ENCODE measurements at regions not wholly inside any gene's neighbourhood (a gene's known extent, or its start where the extent isn't known, plus 50 kb on each side); places are given as distances from the start of the nearest gene placed in this dataset.

GRCh38 chr3:107897471-107898061 is 193.3 kb downstream of the CD47 start:
- Histone ChIP-seq H3K4me1 (ENCODE audit: control insufficient read depth, insufficient read depth, low read length, unreplicated experiment) (peaks cover 18% of the 10 kb centered on the region), H3K4me3 (ENCODE audit: low read depth, low read length) (no peak overlapping the region), H3K36me3 (ENCODE audit: insufficient read depth, low read length) (no peaks in the 10 kb centered on the region), H2AFZ (ENCODE audit: low read length, unreplicated experiment) (no peak overlapping the region), H3K27ac (ENCODE audit: low read depth, low read length) (no peak overlapping the region), H3K27me3 (ENCODE audit: insufficient read depth, low read length) (peaks cover 31% of the 10 kb centered on the region), H3K79me2 (ENCODE audit: control insufficient read depth, insufficient read depth, low read length, unreplicated experiment) (no peaks in the 10 kb centered on the region)

DNA sequence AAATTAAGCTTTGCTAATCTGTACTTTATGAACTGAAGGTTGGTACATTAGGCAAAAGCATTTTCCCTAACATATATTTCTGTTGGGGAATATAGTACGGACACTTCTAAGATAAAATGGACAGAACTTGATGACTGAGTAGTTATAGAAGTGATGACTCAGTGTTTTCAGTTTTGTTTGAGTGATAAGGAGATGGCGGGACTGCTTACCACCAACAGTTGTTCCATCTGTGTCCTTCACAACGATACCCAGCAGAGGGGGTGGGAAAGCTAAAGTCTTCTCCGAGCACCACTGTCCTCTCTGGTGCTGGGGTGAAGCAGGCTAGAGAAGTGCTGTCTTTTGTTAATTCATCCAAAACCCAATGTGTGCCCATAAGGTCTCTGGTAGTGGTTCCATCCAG is 195.8 kb downstream of the CD47 start:
- Histone ChIP-seq H2AFZ (ENCODE audit: low read length, unreplicated experiment) (no peak overlapping the region), H3K4me1 (ENCODE audit: control insufficient read depth, insufficient read depth, low read length, unreplicated experiment) (peaks cover 12% of the 10 kb centered on the region), H3K79me2 (ENCODE audit: control insufficient read depth, insufficient read depth, low read length, unreplicated experiment) (no peaks in the 10 kb centered on the region)

GRCh38 chr3:107892955-107893624 is 197.7 kb downstream of the CD47 start:
- no peak overlapping the region for H3K27ac ChIP-seq (ENCODE audit: low read depth, low read length)
- H3K4me1 ChIP-seq (ENCODE audit: control insufficient read depth, insufficient read depth, low read length, unreplicated experiment), result peaks cover 7% of the 10 kb centered on the region
- no peaks in the 10 kb centered on the region for H3K36me3 ChIP-seq (ENCODE audit: insufficient read depth, low read length)
- H2AFZ ChIP-seq (ENCODE audit: low read length, unreplicated experiment), result no peak overlapping the region
- H3K27me3 ChIP-seq (ENCODE audit: insufficient read depth, low read length), result peaks cover 31% of the 10 kb centered on the region
- H3K4me3 ChIP-seq (ENCODE audit: low read depth, low read length), result no peak overlapping the region
- no peaks in the 10 kb centered on the region for H3K79me2 ChIP-seq (ENCODE audit: control insufficient read depth, insufficient read depth, low read length, unreplicated experiment)

More for the DNA sequence above, 195.8 kb downstream of the CD47 start:
- Histone ChIP-seq H3K27ac (ENCODE audit: low read depth, low read length) (no peak overlapping the region), H3K36me3 (ENCODE audit: insufficient read depth, low read length) (no peaks in the 10 kb centered on the region), H3K4me3 (ENCODE audit: low read depth, low read length) (no peak overlapping the region), H3K27me3 (ENCODE audit: insufficient read depth, low read length) (peaks cover 31% of the 10 kb centered on the region)

DNA sequence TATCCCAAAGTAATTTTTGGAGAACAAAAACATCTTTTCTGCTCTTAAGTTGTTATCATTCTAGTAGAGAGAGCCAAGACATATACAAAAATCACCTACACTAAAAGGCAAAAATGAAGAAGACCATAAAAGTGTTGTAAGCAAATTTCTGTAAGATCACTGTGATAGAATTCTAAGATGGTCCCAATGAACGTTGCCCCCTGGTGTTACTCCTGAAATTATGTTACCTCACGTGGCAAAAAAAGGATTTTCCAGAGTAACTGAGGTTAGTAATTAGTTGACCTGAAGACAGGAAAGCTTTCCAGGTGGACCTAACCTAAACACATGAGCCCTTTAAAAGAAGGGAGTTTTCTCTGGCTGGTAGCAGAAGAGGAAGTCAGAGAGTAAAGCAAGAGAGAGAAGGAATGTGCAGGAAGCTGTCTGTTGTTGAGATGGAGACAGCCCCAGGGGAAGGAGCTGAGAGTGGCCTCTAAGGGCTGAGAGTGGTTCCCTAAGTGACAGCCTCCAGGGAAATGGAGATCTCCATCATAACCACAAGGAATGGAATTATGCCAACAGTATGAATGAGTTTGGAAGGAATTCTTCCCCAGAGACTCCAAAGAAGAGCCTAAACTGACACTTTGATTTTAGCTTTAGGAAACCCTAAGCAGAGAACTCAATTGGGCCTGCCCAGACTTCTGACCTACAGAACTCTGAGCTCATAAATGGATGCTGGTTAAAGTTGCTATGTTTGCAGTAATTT is 205.9 kb downstream of the CD47 start:
- H3K4me3 ChIP-seq (ENCODE audit: low read depth, low read length), result no peak overlapping the region
- no peaks in the 10 kb centered on the region for H3K27me3 ChIP-seq (ENCODE audit: insufficient read depth, low read length)
- H3K79me2 ChIP-seq (ENCODE audit: control insufficient read depth, insufficient read depth, low read length, unreplicated experiment), result no peaks in the 10 kb centered on the region
- H2AFZ ChIP-seq (ENCODE audit: low read length, unreplicated experiment), result peak overlapping the region; percentile 30
- H3K36me3 ChIP-seq (ENCODE audit: insufficient read depth, low read length), result no peaks in the 10 kb centered on the region
- peaks cover 15% of the 10 kb centered on the region for H3K4me1 ChIP-seq (ENCODE audit: control insufficient read depth, insufficient read depth, low read length, unreplicated experiment)
- no peak overlapping the region for H3K27ac ChIP-seq (ENCODE audit: low read depth, low read length)

- Histone ChIP-seq H3K27ac (ENCODE audit: low read depth, low read length) (no peak overlapping the region), H3K4me1 (ENCODE audit: control insufficient read depth, insufficient read depth, low read length, unreplicated experiment) (peaks cover 15% of the 10 kb centered on the region)
These were observed 206.8 kb downstream of the CD47 start for GRCh38 chr3:107884028-107884427.

GRCh38 chr3:107882881-107883280 is 207.9 kb downstream of the CD47 start:
- Histone ChIP-seq H3K27ac (ENCODE audit: low read depth, low read length) (no peak overlapping the region), H2AFZ (ENCODE audit: low read length, unreplicated experiment) (no peak overlapping the region), H3K4me1 (ENCODE audit: control insufficient read depth, insufficient read depth, low read length, unreplicated experiment) (peaks cover 15% of the 10 kb centered on the region), H3K4me3 (ENCODE audit: low read depth, low read length) (no peak overlapping the region), H3K27me3 (ENCODE audit: insufficient read depth, low read length) (0 out of 2 replicates have a peak, but pooled peaks cover 5% of the 10 kb centered on the region), H3K79me2 (ENCODE audit: control insufficient read depth, insufficient read depth, low read length, unreplicated experiment) (no peaks in the 10 kb centered on the region), H3K36me3 (ENCODE audit: insufficient read depth, low read length) (no peaks in the 10 kb centered on the region)

More at GRCh38 chr3:107884028-107884427, 206.8 kb downstream of the CD47 start:
- Histone ChIP-seq H3K4me3 (ENCODE audit: low read depth, low read length) (no peak overlapping the region), H3K36me3 (ENCODE audit: insufficient read depth, low read length) (no peaks in the 10 kb centered on the region), H3K79me2 (ENCODE audit: control insufficient read depth, insufficient read depth, low read length, unreplicated experiment) (no peaks in the 10 kb centered on the region), H3K27me3 (ENCODE audit: insufficient read depth, low read length) (no peaks in the 10 kb centered on the region), H2AFZ (ENCODE audit: low read length, unreplicated experiment) (no peak overlapping the region)

- Histone ChIP-seq H3K27ac (ENCODE audit: low read depth, low read length) (no peak overlapping the region), H3K4me1 (ENCODE audit: control insufficient read depth, insufficient read depth, low read length, unreplicated experiment) (peaks cover 15% of the 10 kb centered on the region), H3K79me2 (ENCODE audit: control insufficient read depth, insufficient read depth, low read length, unreplicated experiment) (no peaks in the 10 kb centered on the region), H3K4me3 (ENCODE audit: low read depth, low read length) (no peak overlapping the region), H3K27me3 (ENCODE audit: insufficient read depth, low read length) (0 out of 2 replicates have a peak, but pooled peaks cover 5% of the 10 kb centered on the region), H2AFZ (ENCODE audit: low read length, unreplicated experiment) (no peak overlapping the region), H3K36me3 (ENCODE audit: insufficient read depth, low read length) (no peaks in the 10 kb centered on the region)
These were observed 208.6 kb downstream of the CD47 start for GRCh38 chr3:107882261-107882660.

- H3K4me1 ChIP-seq (ENCODE audit: control insufficient read depth, insufficient read depth, low read length, unreplicated experiment), result peaks cover 15% of the 10 kb centered on the region
- H3K4me3 ChIP-seq (ENCODE audit: low read depth, low read length), result no peak overlapping the region
- no peak overlapping the region for H2AFZ ChIP-seq (ENCODE audit: low read length, unreplicated experiment)
- no peak overlapping the region for H3K27ac ChIP-seq (ENCODE audit: low read depth, low read length)
- H3K79me2 ChIP-seq (ENCODE audit: control insufficient read depth, insufficient read depth, low read length, unreplicated experiment), result no peaks in the 10 kb centered on the region
- 0 out of 2 replicates have a peak, but pooled peaks cover 5% of the 10 kb centered on the region for H3K27me3 ChIP-seq (ENCODE audit: insufficient read depth, low read length)
- H3K36me3 ChIP-seq (ENCODE audit: insufficient read depth, low read length), result no peaks in the 10 kb centered on the region
These were observed 209.3 kb downstream of the CD47 start for GRCh38 chr3:107881509-107881908.

DNA sequence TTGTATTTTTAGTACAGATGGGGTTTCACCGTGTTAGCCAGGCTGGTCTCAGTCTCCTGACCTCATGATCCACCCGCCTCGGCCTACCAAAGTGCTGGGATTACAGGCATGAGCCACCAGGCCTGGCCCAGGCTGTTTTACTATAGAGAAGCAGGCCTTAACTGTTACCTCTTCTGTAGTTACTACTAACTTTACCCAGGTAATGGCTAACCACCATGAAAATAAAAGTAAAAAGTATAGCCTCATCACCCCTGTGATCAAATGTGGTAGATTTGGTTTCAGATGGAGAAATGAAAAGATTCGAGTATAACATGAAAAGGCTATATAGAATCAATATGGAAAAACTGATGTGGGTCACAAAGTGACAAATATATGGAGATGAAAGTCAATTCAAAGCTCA is 210.1 kb downstream of the CD47 start:
- no peak overlapping the region for H3K4me3 ChIP-seq (ENCODE audit: low read depth, low read length)

DNA sequence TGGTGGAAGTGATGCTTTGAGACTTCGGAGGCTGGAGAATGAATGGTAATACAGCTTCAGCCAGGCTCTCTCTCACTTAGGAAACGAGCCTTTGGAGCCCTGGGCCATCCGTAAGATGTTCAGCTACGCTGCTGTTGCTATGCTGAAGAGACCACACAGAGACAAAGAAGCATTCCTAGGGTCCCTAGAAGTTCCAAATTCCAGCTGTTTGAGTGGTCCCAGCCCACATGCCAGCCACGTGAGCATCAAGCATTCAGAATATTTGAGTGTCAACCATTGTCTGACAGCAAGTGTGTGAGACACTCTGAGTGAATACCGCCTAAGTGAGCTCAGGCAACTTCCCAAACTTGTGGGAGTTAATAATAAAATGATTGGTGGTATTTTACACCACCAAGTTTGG is 212.9 kb downstream of the CD47 start:
- Histone ChIP-seq H3K4me1 (ENCODE audit: control insufficient read depth, insufficient read depth, low read length, unreplicated experiment) (no peaks in the 10 kb centered on the region), H3K36me3 (ENCODE audit: insufficient read depth, low read length) (no peaks in the 10 kb centered on the region), H2AFZ (ENCODE audit: low read length, unreplicated experiment) (no peak overlapping the region)

More for the DNA sequence above, 210.1 kb downstream of the CD47 start:
- Histone ChIP-seq H3K4me1 (ENCODE audit: control insufficient read depth, insufficient read depth, low read length, unreplicated experiment) (peaks cover 15% of the 10 kb centered on the region), H3K27ac (ENCODE audit: low read depth, low read length) (no peak overlapping the region), H2AFZ (ENCODE audit: low read length, unreplicated experiment) (no peak overlapping the region), H3K79me2 (ENCODE audit: control insufficient read depth, insufficient read depth, low read length, unreplicated experiment) (no peaks in the 10 kb centered on the region), H3K27me3 (ENCODE audit: insufficient read depth, low read length) (0 out of 2 replicates have a peak, but pooled peaks cover 5% of the 10 kb centered on the region), H3K36me3 (ENCODE audit: insufficient read depth, low read length) (no peaks in the 10 kb centered on the region)

More for the DNA sequence above, 212.9 kb downstream of the CD47 start:
- H3K79me2 ChIP-seq (ENCODE audit: control insufficient read depth, insufficient read depth, low read length, unreplicated experiment), result no peaks in the 10 kb centered on the region
- H3K27me3 ChIP-seq (ENCODE audit: insufficient read depth, low read length), result 0 out of 2 replicates have a peak, but pooled peaks cover 5% of the 10 kb centered on the region
- H3K4me3 ChIP-seq (ENCODE audit: low read depth, low read length), result no peak overlapping the region
- H3K27ac ChIP-seq (ENCODE audit: low read depth, low read length), result no peak overlapping the region

Measured in ACC112 (cell line).